HT-29 (cell line): ENCODE measurements at regions not wholly inside any gene's neighbourhood (a gene's known extent, or its start where the extent isn't known, plus 50 kb on each side); places are given as distances from the start of the nearest gene placed in this dataset.
"Not testable (repeated sequence)": the region's sequence is repeated elsewhere in the genome, so short reads cannot be mapped to it uniquely, and the experiment has no call there.

Experiments used
- DNase-seq: peaks from one replicate; pipeline ENCODE4 v3.0.0-alpha.2; 2015; ENCODE audit warnings: low spot score

GRCh38 chr13:37295573-37295972 is 190.1 kb upstream of the CSNK1A1L start:
- no peak for DNase-seq

- DNase-seq: no peak
These were observed 189.6 kb upstream of the CSNK1A1L start for GRCh38 chr13:37295071-37295470.

- no peak for DNase-seq
These were observed 189.0 kb upstream of the CSNK1A1L start for GRCh38 chr13:37294472-37294871.

- no peak for DNase-seq
These were observed 187.8 kb upstream of the CSNK1A1L start for GRCh38 chr13:37293295-37293694.

- no peak for DNase-seq
These were observed 185.4 kb upstream of the CSNK1A1L start for GRCh38 chr13:37290716-37291505.

GRCh38 chr13:37289212-37289935 is 183.9 kb upstream of the CSNK1A1L start:
- DNase-seq: no peak

GRCh38 chr13:37288057-37288720 is 182.7 kb upstream of the CSNK1A1L start:
- DNase-seq: no peak

GRCh38 chr13:37280231-37280630 is 174.8 kb upstream of the CSNK1A1L start:
- DNase-seq: not testable (repeated sequence)

GRCh38 chr13:37277435-37278144 is 172.1 kb upstream of the CSNK1A1L start:
- DNase-seq: no peak

GRCh38 chr13:37277007-37277406 is 171.5 kb upstream of the CSNK1A1L start:
- DNase-seq: no peak

GRCh38 chr13:37274569-37275497 is 169.4 kb upstream of the CSNK1A1L start:
- DNase-seq: no peak

GRCh38 chr13:37273836-37274235 is 168.4 kb upstream of the CSNK1A1L start:
- DNase-seq: no peak

- DNase-seq: peak; percentile 24
These were observed 164.9 kb upstream of the CSNK1A1L start for GRCh38 chr13:37270226-37271001.

- no peak for DNase-seq
These were observed 158.4 kb upstream of the CSNK1A1L start for GRCh38 chr13:37263871-37264270.

- DNase-seq: no peak
These were observed 152.2 kb upstream of the CSNK1A1L start for GRCh38 chr13:37257706-37258105.

- DNase-seq: no peak
These were observed 151.6 kb upstream of the CSNK1A1L start for GRCh38 chr13:37257051-37257450.

GRCh38 chr13:37241786-37242185 is 136.3 kb upstream of the CSNK1A1L start:
- DNase-seq: no peak

- DNase-seq: no peak
These were observed 124.9 kb upstream of the CSNK1A1L start for GRCh38 chr13:37230346-37230745.

GRCh38 chr13:37229931-37230330 is 124.5 kb upstream of the CSNK1A1L start:
- no peak for DNase-seq

- no peak for DNase-seq
These were observed 121.5 kb upstream of the CSNK1A1L start for GRCh38 chr13:37226971-37227370.
